H1 (cell line): ENCODE measurements at regions not wholly inside any gene's neighbourhood (a gene's known extent, or its start where the extent isn't known, plus 50 kb on each side); places are given as distances from the start of the nearest gene placed in this dataset.

Experiments
- CTCF ChIA-PET: fragments of 300-600 bp; sonication (Branson Sonifier 250); formaldehyde crosslinking; loops from one replicate; lab custom pipeline; 2021; ENCODE audit not compliant: partially characterized antibody; lab: Charles Lee
- POLR2A ChIA-PET: fragments of 300-600 bp; sonication (Branson Sonifier 250); formaldehyde crosslinking; loops from one replicate; lab custom pipeline; 2021; ENCODE audit warnings: inconsistent platforms; ENCODE audit not compliant: partially characterized antibody; lab: Charles Lee
- DNase-seq, 2 experiments: peaks; one replicate each; pipeline versions ENCODE4 v3.0.0 to v3.0.0-alpha.2; 2010 to 2022; ENCODE audit warnings: low spot score in 2 of 2, low read depth in 1 of 2, mixed read lengths in 1 of 2
- FAIRE-seq: peaks from 2 replicates; lab custom pipeline; 2011; peaks lifted over from hg19 to GRCh38; lab: Jason Lieb, UNC
- H2AFZ ChIP-seq: 2 replicates; pipeline ENCODE4 v1.8.1; 2012; ENCODE audit warnings: low read length, inconsistent platforms
- H2AK5ac ChIP-seq: 2 replicates; pipeline ENCODE4 v1.6.1; 2013; ENCODE audit warnings: low read depth, low read length
- H2BK120ac ChIP-seq: replicated peaks from 2 replicates; pipeline ENCODE3; 2013; ENCODE audit warnings: low read depth, low read length, inconsistent platforms
- H2BK12ac ChIP-seq: 2 replicates; pipeline ENCODE4 v1.6.1; 2013; ENCODE audit warnings: low read depth, low read length
- H2BK15ac ChIP-seq: 2 replicates; pipeline ENCODE4 v1.6.1; 2013; ENCODE audit warnings: low read length
- H2BK20ac ChIP-seq: 2 replicates; pipeline ENCODE4 v1.6.1; 2013; ENCODE audit warnings: low read length
- H2BK5ac ChIP-seq: 2 replicates; pipeline ENCODE4 v1.6.1; 2013; ENCODE audit warnings: low read depth, low read length
- H3K14ac ChIP-seq: 2 replicates; pipeline ENCODE4 v1.6.1; 2013; ENCODE audit warnings: inconsistent platforms; ENCODE audit not compliant: insufficient read length
- H3K18ac ChIP-seq: 2 replicates; pipeline ENCODE4 v1.6.1; 2013; ENCODE audit warnings: low read length; ENCODE audit errors: extremely low read depth
- H3K23ac ChIP-seq: 2 replicates; pipeline ENCODE4 v1.6.1; 2013; ENCODE audit warnings: inconsistent platforms; ENCODE audit not compliant: insufficient read length
- H3K23me2 ChIP-seq: 2 replicates; pipeline ENCODE4 v1.6.1; 2013; ENCODE audit warnings: low read depth, low read length
- H3K27ac ChIP-seq: 2 replicates; pipeline ENCODE4 v1.6.1; 2011; ENCODE audit warnings: low read depth, low read length, inconsistent platforms
- H3K27me3 ChIP-seq, 4 experiments: replicated peaks in 1 of 4; 1 replicate in 1 of 4; 2 replicates in 3 of 4; pipeline versions ENCODE4 v1.6.1 to v1.8.1; 2011 to 2013; ENCODE audit warnings: low read length in 3 of 4, mild to moderate bottlenecking in 3 of 4, inconsistent platforms in 2 of 4, mixed read lengths in 2 of 4, moderate library complexity in 1 of 4; ENCODE audit not compliant: control insufficient read depth in 3 of 4, insufficient read depth in 3 of 4; ENCODE audit errors: extremely low read depth in 1 of 4
- H3K36me3 ChIP-seq, 4 experiments: 2 replicates each; pipeline versions ENCODE4 v1.6.1 to v1.8.1; 2011 to 2013; ENCODE audit warnings: mild to moderate bottlenecking in 4 of 4, low read length in 3 of 4, moderate library complexity in 2 of 4, control low read depth in 1 of 4, inconsistent platforms in 1 of 4; ENCODE audit not compliant: insufficient read depth in 4 of 4, control insufficient read depth in 2 of 4
- H3K4ac ChIP-seq: replicated peaks from 2 replicates; pipeline ENCODE3; 2013; ENCODE audit warnings: low read length, low read depth, mixed read lengths, inconsistent platforms; ENCODE audit not compliant: insufficient read length
- H3K4me1 ChIP-seq, 4 experiments: replicated peaks in 1 of 4; 1 replicate in 1 of 4; 2 replicates in 3 of 4; pipeline versions ENCODE4 v1.6.1 to v1.8.1; 2011 to 2013; ENCODE audit warnings: low read length in 3 of 4, inconsistent platforms in 2 of 4, mixed read lengths in 1 of 4; ENCODE audit not compliant: insufficient read depth in 4 of 4, control insufficient read depth in 3 of 4
- H3K4me2 ChIP-seq, 2 experiments: 2 replicates each; pipeline versions ENCODE4 v1.6.1 to v1.8.1; 2011 to 2013; ENCODE audit warnings: low read depth in 2 of 2, low read length in 2 of 2, control low read depth in 1 of 2, inconsistent platforms in 1 of 2, mild to moderate bottlenecking in 1 of 2; ENCODE audit not compliant: insufficient read depth in 1 of 2
- H3K4me3 ChIP-seq, 4 experiments: fragments of 200-600, 300-600 bp in 1 of 4; sonication (generic), shearing (Covaris generic), sonication (Bioruptor Twin) in 1 of 4; 2 replicates each; pipeline versions ENCODE4 v1.5.1 to v1.8.1; 2011 to 2016; ENCODE audit warnings: low read length in 4 of 4, low read depth in 3 of 4, control low read depth in 2 of 4, inconsistent platforms in 2 of 4, mild to moderate bottlenecking in 2 of 4, mixed read lengths in 1 of 4, moderate library complexity in 1 of 4; ENCODE audit not compliant: insufficient read depth in 2 of 4; ENCODE audit errors: extremely low read depth in 1 of 4
- H3K56ac ChIP-seq: replicated peaks from 2 replicates; pipeline ENCODE3; 2013; ENCODE audit warnings: low read depth, mild to moderate bottlenecking, mixed read lengths, low read length, inconsistent platforms; ENCODE audit not compliant: insufficient read length
- H3K79me1 ChIP-seq: 2 replicates; pipeline ENCODE4 v1.6.1; 2013; ENCODE audit warnings: low read depth, low read length, control low read depth
- H3K79me2 ChIP-seq, 2 experiments: 2 replicates each; pipeline versions ENCODE4 v1.6.1 to v1.8.1; 2012 to 2013; ENCODE audit warnings: low read length in 2 of 2, mild to moderate bottlenecking in 2 of 2, inconsistent platforms in 1 of 2; ENCODE audit not compliant: insufficient read depth in 2 of 2, control insufficient read depth in 1 of 2
- H3K9ac ChIP-seq, 4 experiments: replicated peaks in 1 of 4; 1 replicate in 1 of 4; 2 replicates in 3 of 4; pipeline versions ENCODE4 v1.6.1 to v1.8.1; 2011 to 2013; ENCODE audit warnings: low read depth in 3 of 4, low read length in 3 of 4, control low read depth in 2 of 4, mild to moderate bottlenecking in 2 of 4, moderate library complexity in 2 of 4, inconsistent platforms in 1 of 4; ENCODE audit errors: extremely low read depth in 1 of 4
- H3K9me3 ChIP-seq, 2 experiments: 2 replicates each; pipeline versions ENCODE4 v1.6.1 to v1.8.1; 2012 to 2013; ENCODE audit warnings: mild to moderate bottlenecking in 2 of 2, moderate library complexity in 2 of 2, control low read depth in 1 of 2, inconsistent platforms in 1 of 2, low read depth in 1 of 2, low read length in 1 of 2, mixed read lengths in 1 of 2; ENCODE audit not compliant: insufficient read depth in 2 of 2
- H4K20me1 ChIP-seq, 2 experiments: replicated peaks in 1 of 2; 2 replicates each; pipeline versions ENCODE3 to v1.8.1; 2011 to 2013; ENCODE audit warnings: inconsistent platforms in 2 of 2, low read length in 2 of 2, mild to moderate bottlenecking in 1 of 2; ENCODE audit not compliant: insufficient read depth in 2 of 2, control insufficient read depth in 1 of 2
- H4K5ac ChIP-seq: 2 replicates; pipeline ENCODE4 v1.6.1; 2013; ENCODE audit warnings: low read length, low read depth, mixed read lengths, inconsistent platforms; ENCODE audit not compliant: insufficient read length
- H4K8ac ChIP-seq: 2 replicates; pipeline ENCODE4 v1.8.0; 2013; ENCODE audit warnings: mild to moderate bottlenecking, moderate library complexity, low read length, inconsistent platforms; ENCODE audit not compliant: insufficient read depth; ENCODE audit errors: extremely low read depth
- H4K91ac ChIP-seq: replicated peaks from 2 replicates; pipeline ENCODE3; 2013; ENCODE audit warnings: low read length, mixed read lengths, inconsistent platforms; ENCODE audit not compliant: insufficient read length
- BCL11A ChIP-seq, 2 experiments: IDR thresholded peaks; one replicate each; pipeline ENCODE4 v1.6.1; 2011; ENCODE audit warnings: low read depth in 2 of 2, low read length in 2 of 2, mild to moderate bottlenecking in 2 of 2
- CTBP2 ChIP-seq: IDR thresholded peaks from 2 replicates; pipeline ENCODE4 v1.7.0; 2011; ENCODE audit warnings: borderline replicate concordance, mild to moderate bottlenecking, moderate library complexity, mixed read lengths, low read length; ENCODE audit not compliant: insufficient read depth, insufficient read length
- EP300 ChIP-seq, 2 experiments: IDR thresholded peaks; 1 replicate in 1 of 2; 2 replicates in 1 of 2; pipeline ENCODE4 v1.6.1; 2011 to 2012; ENCODE audit warnings: low read depth in 2 of 2, low read length in 2 of 2, mild to moderate bottlenecking in 2 of 2, borderline replicate concordance in 1 of 2, inconsistent platforms in 1 of 2, moderate library complexity in 1 of 2
- FOSL1 ChIP-seq: IDR thresholded peaks from 2 replicates; pipeline ENCODE4 v1.6.1; 2011; ENCODE audit warnings: mild to moderate bottlenecking, low read depth, low read length, moderate library complexity; ENCODE audit not compliant: insufficient read depth
- GABPA ChIP-seq: IDR thresholded peaks from 2 replicates; pipeline ENCODE4 v1.6.1; 2011; ENCODE audit warnings: mild to moderate bottlenecking, low read length, moderate library complexity, borderline replicate concordance; ENCODE audit not compliant: insufficient read depth
- HDAC2 ChIP-seq, 2 experiments: fragments of 300-600 bp in 1 of 2; sonication (generic) in 1 of 2; IDR thresholded peaks; 2 replicates each; pipeline ENCODE4 v1.6.1; 2011 to 2012; ENCODE audit warnings: low read depth in 2 of 2, low read length in 2 of 2, mild to moderate bottlenecking in 2 of 2, moderate library complexity in 2 of 2, borderline replicate concordance in 1 of 2, inconsistent platforms in 1 of 2
- KDM1A ChIP-seq: fragments of 200-600, 300-600 bp; sonication (generic); IDR thresholded peaks from 2 replicates; pipeline ENCODE4 v1.7.1; 2016; ENCODE audit warnings: mild to moderate bottlenecking, low read length, borderline replicate concordance
- POU5F1 ChIP-seq: IDR thresholded peaks from 2 replicates; pipeline ENCODE4 v1.6.1; 2011; ENCODE audit warnings: low read depth, mild to moderate bottlenecking, low read length, moderate library complexity
- RBBP5 ChIP-seq: IDR thresholded peaks from 2 replicates; pipeline ENCODE4 v1.7.1; 2012; ENCODE audit warnings: low read depth, mild to moderate bottlenecking, inconsistent platforms, low read length, moderate library complexity, borderline replicate concordance
- WGBS, 2 experiments: shearing (Covaris generic) in 1 of 2; methylation state at CpG; one replicate each; pipeline versions ENCODE4 v1.1.6 to v1.1.7; 2013 to 2015; ENCODE audit warnings: low lambda C conversion rate in 2 of 2, mixed read lengths in 2 of 2, inconsistent platforms in 1 of 2, low coverage in 1 of 2, missing lambda C conversion rate in 1 of 2; ENCODE audit not compliant: insufficient replicate concordance in 2 of 2, insufficient coverage in 1 of 2, insufficient read length in 1 of 2; ENCODE audit errors: extremely low coverage in 1 of 2, missing lambda C conversion rate in 1 of 2; 5-methylcytosine and 5-hydroxymethylcytosine counted together
- TF ChIP-seq, protein P1 (sequence below): IDR thresholded peaks from 2 replicates; pipeline ENCODE4 v1.6.1; 2011; ENCODE audit warnings: low read length, improper control_type of control experiment

DNA sequence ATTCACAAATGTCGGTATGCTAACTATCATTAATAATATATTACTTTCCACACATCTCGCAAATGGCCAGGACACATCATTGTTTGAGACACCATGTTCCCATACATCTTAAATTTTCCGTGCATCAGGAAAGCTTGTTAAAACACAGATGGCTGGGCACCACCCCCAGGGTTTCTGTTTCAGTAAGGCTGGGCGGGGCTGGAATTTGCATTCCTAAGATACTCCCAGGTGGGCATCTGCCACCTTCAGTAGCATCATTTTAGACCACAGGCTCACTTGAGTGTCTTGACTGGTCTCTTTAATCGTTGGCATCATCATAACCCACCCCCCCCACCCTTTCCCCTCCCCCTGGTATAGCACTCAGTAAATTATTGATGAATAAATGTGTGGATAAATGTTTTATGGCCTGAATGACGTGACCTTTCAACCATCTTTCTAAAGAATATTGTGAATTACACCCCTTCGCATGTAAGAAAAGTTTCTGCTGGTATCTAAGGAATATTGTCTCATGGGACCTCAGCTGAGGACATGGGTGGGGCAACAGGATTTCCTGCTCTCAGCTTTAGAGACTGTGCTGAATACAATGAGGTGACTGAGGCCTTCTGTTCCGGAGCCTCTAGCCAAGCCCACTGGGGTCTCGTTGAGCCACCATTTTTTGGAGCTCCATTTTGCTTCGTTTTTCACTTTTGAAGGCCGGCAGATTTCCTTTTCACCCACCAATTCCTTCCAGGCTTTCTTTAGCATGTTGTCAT lies 124.1 kb upstream of the NEDD9 start:
- Histone ChIP-seq H3K4me1 (no peaks in the 10 kb centered on the region), H3K23me2 (no peaks in the 10 kb centered on the region), H2BK12ac (no peak overlapping the region), H4K5ac (no peak overlapping the region), H3K9ac (no peak overlapping the region), H3K9me3 (no peaks in the 10 kb centered on the region), H3K27me3 (peaks cover 0 to 2% (median 0%) of the 10 kb centered on the region in 4 experiments; a peak in 1 of 7 replicates), H2AFZ (no peak overlapping the region), H4K91ac (no peak overlapping the region), H2AK5ac (no peak overlapping the region), H3K23ac (no peak overlapping the region), H2BK5ac (no peak overlapping the region), H4K8ac (no peak overlapping the region), H2BK120ac (no peak overlapping the region), H4K20me1 (no peaks in the 10 kb centered on the region), H3K4me2 (no peak overlapping the region), H3K79me1 (no peaks in the 10 kb centered on the region; the same call in 1 of the 2 replicates), H3K4ac (no peak overlapping the region), H3K36me3 (no peaks in the 10 kb centered on the region), H3K56ac (no peak overlapping the region), H3K14ac (no peak overlapping the region), H3K27ac (no peak overlapping the region), H3K79me2 (no peaks in the 10 kb centered on the region), H3K4me3 (no peak overlapping the region), H2BK20ac (no peak overlapping the region), H3K18ac (no peak overlapping the region), H2BK15ac (no peak overlapping the region)
- FAIRE-seq (no peak), DNase-seq (no peak)
- ChIA-PET POLR2A (no interaction called here), CTCF (no interaction called here)
- WGBS, 2 experiments, result 87% methylated on average over 11 of the region's 11 CpGs; no CpG with 5 or more reads in 1 of the 2 experiments
- TF ChIP-seq HDAC2 (IDR thresholded peaks at IDR 0.05; ENCODE audit: borderline replicate concordance in 1 of 2, low read depth in 2 of 2, low read length in 2 of 2) (no peak), KDM1A (no peak), GABPA (no peak), EP300 (IDR thresholded peaks at IDR 0.05; ENCODE audit: borderline replicate concordance in 1 of 2, low read depth in 2 of 2, low read length in 2 of 2) (no peak), CTBP2 (no peak), RBBP5 (no peak), BCL11A (IDR thresholded peaks at IDR 0.05; ENCODE audit: low read depth in 2 of 2, low read length in 2 of 2) (no peak), POU5F1 (no peak), FOSL1 (no peak)
- TF ChIP-seq, protein P1, sequence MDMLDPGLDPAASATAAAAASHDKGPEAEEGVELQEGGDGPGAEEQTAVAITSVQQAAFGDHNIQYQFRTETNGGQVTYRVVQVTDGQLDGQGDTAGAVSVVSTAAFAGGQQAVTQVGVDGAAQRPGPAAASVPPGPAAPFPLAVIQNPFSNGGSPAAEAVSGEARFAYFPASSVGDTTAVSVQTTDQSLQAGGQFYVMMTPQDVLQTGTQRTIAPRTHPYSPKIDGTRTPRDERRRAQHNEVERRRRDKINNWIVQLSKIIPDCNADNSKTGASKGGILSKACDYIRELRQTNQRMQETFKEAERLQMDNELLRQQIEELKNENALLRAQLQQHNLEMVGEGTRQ, result no peak
